GM18909 (cell line): ENCODE measurements at regions not wholly inside any gene's neighbourhood (a gene's known extent, or its start where the extent isn't known, plus 50 kb on each side); places are given as distances from the start of the nearest gene placed in this dataset.
"Not testable (repeated sequence)": the region's sequence is repeated elsewhere in the genome, so short reads cannot be mapped to it uniquely, and the experiment has no call there.

ENCODE experiments used
- ATAC-seq: cut with Tn5 transposase; IDR thresholded peaks from one replicate; pipeline ENCODE4 v1.9.1; 2021; ENCODE audit warnings: mild to moderate bottlenecking; ENCODE audit not compliant: unreplicated experiment, poor library complexity

- ATAC-seq = no peak
These were observed 52.7 kb upstream of the LARP1 start for GRCh38 chr5:154702477-154702876.

DNA sequence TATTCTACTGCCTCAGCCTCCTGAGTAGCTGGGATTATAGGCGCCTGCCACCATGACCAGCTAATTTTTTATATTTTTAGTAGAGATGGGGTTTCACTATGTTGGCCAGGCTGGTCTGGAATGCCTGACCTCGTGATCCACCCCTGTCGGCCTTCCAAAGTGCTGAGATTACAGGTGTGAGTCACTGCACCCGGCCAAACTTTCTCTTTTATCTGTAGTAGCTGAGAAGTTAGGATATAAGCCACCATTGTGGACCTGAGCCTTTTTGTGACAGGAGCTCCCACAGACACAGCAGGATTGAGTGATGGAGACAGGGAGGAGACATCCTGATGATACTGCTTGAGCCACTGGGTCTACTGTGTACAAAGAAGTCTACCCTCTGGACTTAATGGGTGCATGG lies 53.5 kb upstream of the LARP1 start:
- not testable (repeated sequence) for ATAC-seq

GRCh38 chr5:154701181-154701580 lies 54.0 kb upstream of the LARP1 start:
- no peak for ATAC-seq

DNA sequence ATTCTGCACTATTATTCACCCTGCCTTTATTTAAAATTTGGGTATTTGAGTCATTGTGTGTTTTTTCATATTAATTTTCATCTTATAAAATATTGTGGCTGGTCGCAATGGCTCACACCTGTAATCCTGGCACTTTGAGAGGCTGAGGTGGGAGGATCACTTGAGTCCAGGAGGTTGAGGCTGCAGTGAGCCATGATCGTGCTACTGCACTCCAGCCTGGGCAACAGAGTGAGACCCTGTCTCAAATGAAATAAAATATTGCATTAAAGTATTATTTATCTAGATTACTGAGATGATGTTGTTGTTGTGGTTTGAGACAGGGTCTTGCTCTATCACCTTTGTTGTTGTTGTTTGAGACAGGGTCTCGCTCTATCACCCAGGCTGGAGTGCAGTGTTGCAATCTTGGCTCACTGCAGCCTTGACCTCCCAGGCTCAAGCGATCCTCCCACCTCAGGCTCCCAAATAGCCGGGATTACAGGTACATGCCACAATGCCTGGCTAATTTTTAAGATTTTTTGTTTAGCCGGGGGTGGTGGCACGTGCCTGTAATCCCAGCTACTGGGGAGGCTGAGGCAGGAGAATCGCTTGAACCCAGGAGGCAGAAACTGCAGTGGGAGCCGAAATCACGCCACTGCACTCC lies 54.8 kb upstream of the LARP1 start:
- ATAC-seq = not testable (repeated sequence)

- ATAC-seq = no peak
These were observed 56.4 kb upstream of the LARP1 start for GRCh38 chr5:154698763-154699162.

DNA sequence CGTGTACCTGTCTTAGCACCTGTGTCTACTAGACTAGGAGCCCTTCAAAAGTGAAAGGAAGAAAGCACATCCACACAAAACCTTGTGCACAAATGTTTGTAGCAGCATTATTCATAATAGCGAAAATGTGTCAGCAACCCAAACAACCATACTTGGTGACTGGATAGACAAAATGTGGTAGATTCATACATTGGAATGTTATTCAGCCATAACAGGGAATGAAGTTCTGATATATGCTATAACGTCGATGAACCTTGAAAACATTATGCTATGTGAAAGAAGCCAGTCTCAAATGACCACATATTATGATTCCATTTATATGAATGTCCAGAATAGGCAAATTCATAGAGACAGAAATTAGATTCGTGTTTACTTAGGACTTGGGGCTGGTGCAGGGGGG lies 57.8 kb upstream of the LARP1 start:
- ATAC-seq = no peak

GRCh38 chr5:154696891-154697290 lies 58.3 kb upstream of the LARP1 start:
- no peak for ATAC-seq

DNA sequence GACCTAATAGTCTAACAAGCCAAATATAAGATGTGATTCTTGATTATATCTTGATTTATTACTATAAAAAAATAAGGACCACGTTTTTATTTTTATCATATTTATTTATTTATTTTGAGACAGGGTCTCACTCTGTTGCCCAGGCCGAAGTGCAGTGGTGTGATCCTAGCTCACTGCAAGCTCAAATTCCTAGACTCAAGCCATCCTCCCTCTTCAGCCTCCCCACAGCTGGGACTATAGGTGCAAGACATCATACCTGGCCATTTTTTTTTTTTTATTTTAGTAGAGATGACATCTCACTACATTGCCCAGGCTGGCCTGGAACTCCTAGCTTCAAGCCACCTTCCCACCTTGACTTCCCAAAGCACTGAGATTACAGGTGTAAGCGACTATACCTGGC lies 61.0 kb upstream of the LARP1 start:
- no peak for ATAC-seq

DNA sequence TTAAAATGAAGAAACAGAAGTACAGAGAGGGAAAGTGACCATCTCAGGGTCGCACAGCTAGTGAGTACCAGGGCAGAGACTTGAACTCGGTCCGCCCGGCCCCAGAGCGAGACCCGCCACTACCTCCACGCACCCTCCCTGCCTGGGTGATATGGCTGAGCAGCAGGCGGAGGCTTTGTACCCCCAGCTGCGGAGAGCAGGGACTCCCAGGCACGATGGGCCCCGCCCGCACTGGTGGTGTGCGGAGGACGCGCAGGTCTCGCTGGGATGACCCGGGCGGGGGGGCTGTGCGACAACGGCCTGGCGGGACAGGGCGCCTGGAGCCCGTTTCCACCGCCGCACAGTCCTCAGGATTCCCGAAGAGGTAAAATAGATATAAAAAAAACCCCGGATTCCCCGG lies 64.7 kb upstream of the LARP1 start:
- no peak for ATAC-seq

- no peak for ATAC-seq
These were observed 68.7 kb upstream of the LARP1 start for GRCh38 chr5:154686490-154686889.

GRCh38 chr5:154683101-154683880 lies 71.9 kb upstream of the LARP1 start:
- peak; percentile 68 for ATAC-seq

GRCh38 chr5:154679501-154679900 lies 75.7 kb upstream of the LARP1 start:
- ATAC-seq = no peak

DNA sequence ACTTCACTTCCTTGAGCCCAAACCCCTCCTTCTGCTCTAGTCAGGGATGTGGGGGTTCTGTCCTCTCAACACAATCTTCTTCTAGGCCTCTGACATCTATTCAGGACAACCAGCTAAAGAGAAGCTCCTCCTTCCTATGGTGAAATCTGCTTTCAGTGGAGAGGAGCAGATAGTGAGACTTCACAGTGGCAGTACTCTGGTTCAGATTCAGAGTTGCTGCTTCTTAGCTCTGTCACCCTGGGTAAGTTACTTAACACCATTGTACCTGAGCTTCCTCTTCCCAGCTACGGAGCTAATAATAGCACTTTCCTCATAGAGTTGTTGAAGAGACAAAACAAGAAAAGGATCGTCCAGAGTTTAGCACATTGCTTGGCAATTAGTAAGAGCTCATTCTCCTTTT lies 77.3 kb upstream of the LARP1 start:
- ATAC-seq = no peak

DNA sequence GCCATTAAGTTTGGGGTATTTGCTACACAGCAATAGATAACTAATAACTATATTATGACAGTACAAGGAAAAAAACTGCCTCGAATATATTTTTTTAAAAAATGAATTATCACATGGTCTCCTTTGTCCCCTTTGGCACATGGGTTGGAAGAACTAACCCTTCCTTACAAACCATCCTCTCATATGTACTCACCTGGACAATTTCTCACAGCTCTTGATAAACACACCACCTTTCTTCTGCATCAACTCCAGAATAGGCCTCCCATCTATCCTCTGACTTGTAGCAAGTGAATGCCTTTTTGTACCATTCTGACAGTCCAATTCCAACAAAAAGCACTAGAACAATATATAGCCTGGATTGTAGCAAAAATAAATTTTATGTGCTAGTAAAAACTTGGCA lies 78.7 kb upstream of the LARP1 start:
- no peak for ATAC-seq

- ATAC-seq = no peak
These were observed 81.1 kb upstream of the LARP1 start for GRCh38 chr5:154674029-154674428.

GRCh38 chr5:154673506-154673905 lies 81.7 kb upstream of the LARP1 start:
- ATAC-seq = no peak

- ATAC-seq = not testable (repeated sequence)
These were observed 85.3 kb upstream of the LARP1 start for GRCh38 chr5:154669913-154670312.

DNA sequence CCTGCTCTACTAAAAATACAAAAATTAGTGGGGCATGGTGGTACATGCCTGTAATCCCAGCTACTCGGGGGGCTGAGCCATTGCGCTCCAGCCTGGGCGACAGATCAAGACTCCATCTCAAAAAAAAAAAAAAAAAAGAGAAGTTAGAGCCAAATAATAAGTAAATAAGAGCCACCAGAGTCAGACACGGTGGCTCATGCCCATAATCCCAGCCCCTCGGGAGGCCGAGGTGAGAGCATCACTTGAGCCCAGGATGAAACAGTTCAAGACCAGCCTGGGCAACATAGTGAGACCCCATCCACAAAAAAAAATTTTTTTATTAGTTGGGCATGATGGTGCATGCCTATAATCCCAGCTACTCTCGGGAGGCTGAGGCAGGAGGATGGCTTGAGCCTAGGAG lies 85.8 kb upstream of the LARP1 start:
- no peak for ATAC-seq

GRCh38 chr5:154664869-154665268 lies 90.3 kb upstream of the LARP1 start:
- ATAC-seq = no peak

DNA sequence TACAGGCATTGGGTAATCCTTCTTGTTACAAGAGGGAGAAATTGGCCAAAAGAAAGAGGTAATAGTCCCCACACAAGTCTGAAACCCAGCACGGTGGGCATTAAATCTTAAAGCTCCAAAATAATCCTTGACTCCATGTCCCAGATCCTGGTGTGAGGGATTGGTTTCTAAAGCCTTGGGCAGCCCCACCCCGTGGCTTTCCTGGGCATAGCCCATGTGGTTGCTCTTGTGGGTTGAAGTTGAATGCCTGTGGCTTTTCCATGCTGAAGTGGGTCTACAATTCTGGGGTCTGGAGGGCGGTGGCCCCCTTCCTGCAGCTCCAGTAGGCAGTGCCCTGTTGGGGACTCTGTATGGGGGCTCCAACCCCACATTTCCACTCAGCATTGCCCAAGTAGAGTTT lies 91.8 kb upstream of the LARP1 start:
- ATAC-seq = no peak

- ATAC-seq = no peak
These were observed 100.4 kb upstream of the LARP1 start for GRCh38 chr5:154654486-154655371.
